DOHH2 (cell line): ENCODE measurements at regions not wholly inside any gene's neighbourhood (a gene's known extent, or its start where the extent isn't known, plus 50 kb on each side); places are given as distances from the start of the nearest gene placed in this dataset.

Source experiments
- H3F3A ChIP-seq: fragments of 200-600 bp; sonication (generic), shearing (Covaris generic); 2 replicates; pipeline ENCODE4 v1.6.0; 2016; ENCODE audit warnings: antibody characterized with exemption, mild to moderate bottlenecking; ENCODE audit not compliant: control insufficient read depth, insufficient read depth
- H3K27ac ChIP-seq: fragments of 200-600 bp; sonication (generic); 2 replicates; pipeline ENCODE4 v1.5.1; 2014; ENCODE audit warnings: low read depth, mild to moderate bottlenecking, low read length, moderate library complexity
- H3K27me3 ChIP-seq: fragments of 200-600 bp; sonication (generic); 2 replicates; pipeline ENCODE4 v1.6.1; 2014; ENCODE audit warnings: mild to moderate bottlenecking, low read length, mixed read lengths; ENCODE audit not compliant: control insufficient read depth
- H3K36me3 ChIP-seq: fragments of 200-600 bp; sonication (generic); 2 replicates; pipeline ENCODE4 v1.6.1; 2014; ENCODE audit warnings: mild to moderate bottlenecking, low read length, moderate library complexity, mixed read lengths; ENCODE audit not compliant: control insufficient read depth
- H3K4me1 ChIP-seq: fragments of 200-600 bp; sonication (generic); 2 replicates; pipeline ENCODE4 v1.6.1; 2014; ENCODE audit warnings: mild to moderate bottlenecking, low read length, mixed read lengths; ENCODE audit not compliant: control insufficient read depth
- H3K4me2 ChIP-seq: fragments of 200-600 bp; sonication (generic); 2 replicates; pipeline ENCODE4 v1.6.0; 2014; ENCODE audit warnings: mild to moderate bottlenecking, low read length, moderate library complexity
- H3K4me3 ChIP-seq: fragments of 200-600 bp; sonication (generic); 2 replicates; pipeline ENCODE4 v1.5.1; 2014; ENCODE audit warnings: mild to moderate bottlenecking, low read length, mixed read lengths
- H3K79me2 ChIP-seq: fragments of 200-600 bp; sonication (generic); 2 replicates; pipeline ENCODE4 v1.6.1; 2014; ENCODE audit warnings: mild to moderate bottlenecking, low read length, mixed read lengths; ENCODE audit not compliant: control insufficient read depth
- H3K9me2 ChIP-seq: fragments of 200-600 bp; sonication (generic); replicated peaks from 2 replicates; pipeline ENCODE4 v1.6.1; 2014; ENCODE audit warnings: mild to moderate bottlenecking, low read length, mixed read lengths; ENCODE audit not compliant: control insufficient read depth
- H3K9me3 ChIP-seq: fragments of 200-600 bp; sonication (generic); 2 replicates; pipeline ENCODE4 v1.6.1; 2014; ENCODE audit warnings: antibody characterized with exemption, low read length, mixed read lengths; ENCODE audit not compliant: control insufficient read depth, insufficient read depth
- H4K20me1 ChIP-seq: fragments of 200-600 bp; sonication (generic); 2 replicates; pipeline ENCODE4 v1.6.0; 2014; ENCODE audit warnings: low read depth, mild to moderate bottlenecking, antibody characterized with exemption, low read length, moderate library complexity; ENCODE audit not compliant: control insufficient read depth, insufficient read depth
- CTCF ChIP-seq: fragments of 200-600 bp; sonication (generic); IDR thresholded peaks from one replicate; pipeline ENCODE4 v1.5.1; 2014; ENCODE audit warnings: antibody characterized with exemption, mild to moderate bottlenecking, low read depth, low read length; ENCODE audit not compliant: poor library complexity, severe bottlenecking
- EZH2phosphoT487 ChIP-seq: fragments of 200-600 bp; sonication (generic); IDR thresholded peaks from 2 replicates; pipeline ENCODE4 v1.6.1; 2017; ENCODE audit warnings: borderline replicate concordance, mild to moderate bottlenecking, antibody characterized with exemption, low read length, moderate library complexity, mixed read lengths

- no peaks in the 10 kb centered on the region for H3F3A ChIP-seq
- TF ChIP-seq EZH2phosphoT487 (no peak), CTCF (no peak)
- H3K4me1 ChIP-seq: no peaks in the 10 kb centered on the region
Observed at GRCh38 chr3:59698091-59698490, 648.3 kb upstream of the CFAP20DC start.

GRCh38 chr3:59696783-59697182 lies 647.0 kb upstream of the CFAP20DC start:
- no peaks in the 10 kb centered on the region for H3K9me3 ChIP-seq
- no peaks in the 10 kb centered on the region for H3F3A ChIP-seq
- no peaks in the 10 kb centered on the region for H4K20me1 ChIP-seq
- TF ChIP-seq CTCF (no peak), EZH2phosphoT487 (no peak)
- H3K4me3 ChIP-seq: no peak overlapping the region
- H3K27ac ChIP-seq: no peak overlapping the region
- H3K4me1 ChIP-seq: no peaks in the 10 kb centered on the region
- no peaks in the 10 kb centered on the region for H3K27me3 ChIP-seq
- no peaks in the 10 kb centered on the region for H3K36me3 ChIP-seq
- no peaks in the 10 kb centered on the region for H3K79me2 ChIP-seq
- H3K9me2 ChIP-seq: no peaks in the 10 kb centered on the region
- no peak overlapping the region for H3K4me2 ChIP-seq

More at GRCh38 chr3:59698091-59698490, 648.3 kb upstream of the CFAP20DC start:
- Histone ChIP-seq H3K79me2 (no peaks in the 10 kb centered on the region), H3K36me3 (no peaks in the 10 kb centered on the region), H3K27me3 (no peaks in the 10 kb centered on the region), H3K4me3 (no peak overlapping the region), H3K4me2 (no peak overlapping the region), H4K20me1 (no peaks in the 10 kb centered on the region), H3K27ac (no peak overlapping the region), H3K9me3 (no peaks in the 10 kb centered on the region), H3K9me2 (no peaks in the 10 kb centered on the region)

- Histone ChIP-seq H3K4me2 (no peak overlapping the region), H3K4me3 (no peak overlapping the region), H4K20me1 (no peaks in the 10 kb centered on the region), H3K9me2 (no peaks in the 10 kb centered on the region; the same call in 1 of the 2 replicates), H3K9me3 (no peaks in the 10 kb centered on the region), H3K4me1 (no peaks in the 10 kb centered on the region), H3K36me3 (no peaks in the 10 kb centered on the region), H3K79me2 (no peaks in the 10 kb centered on the region), H3K27me3 (no peaks in the 10 kb centered on the region), H3K27ac (no peak overlapping the region), H3F3A (no peaks in the 10 kb centered on the region)
- no peak for TF ChIP-seq CTCF
- no peak for TF ChIP-seq EZH2phosphoT487
Observed at GRCh38 chr3:59695860-59696259, 646.0 kb upstream of the CFAP20DC start.
